ENCODE measurements at regions not wholly inside any gene's neighbourhood (a gene's known extent, or its start where the extent isn't known, plus 50 kb on each side); places are given as distances from the start of the nearest gene placed in this dataset.

- no peak for DNase-seq (ENCODE audit: low read depth in 2 of 2)
Observed at GRCh38 chr6:8545336-8545735, 110.0 kb upstream of the SLC35B3 start.

- DNase-seq (ENCODE audit: low read depth in 2 of 2), result no peak
Observed at GRCh38 chr6:8543714-8544113, 108.4 kb upstream of the SLC35B3 start.

DNA sequence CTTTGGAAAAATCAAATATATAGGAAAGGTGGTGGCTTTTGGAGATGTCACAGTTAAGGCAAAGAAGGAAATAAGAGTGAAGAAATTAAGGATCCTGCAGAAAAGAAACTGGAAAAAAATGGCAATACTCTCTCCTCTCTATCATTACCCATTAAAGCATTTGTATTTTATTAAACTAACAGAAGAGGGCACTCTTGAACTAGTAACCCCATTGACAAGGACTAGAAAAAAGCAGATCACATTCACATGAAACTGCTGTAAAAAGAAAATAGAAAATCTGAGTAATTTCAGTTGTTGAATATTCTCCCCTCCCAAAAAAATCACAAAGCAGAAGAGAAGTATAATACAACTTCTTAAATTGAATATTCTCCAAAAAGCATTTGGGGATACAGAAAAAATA, 104.1 kb upstream of the SLC35B3 start:
- no peak for DNase-seq (ENCODE audit: low read depth in 2 of 2)

DNA sequence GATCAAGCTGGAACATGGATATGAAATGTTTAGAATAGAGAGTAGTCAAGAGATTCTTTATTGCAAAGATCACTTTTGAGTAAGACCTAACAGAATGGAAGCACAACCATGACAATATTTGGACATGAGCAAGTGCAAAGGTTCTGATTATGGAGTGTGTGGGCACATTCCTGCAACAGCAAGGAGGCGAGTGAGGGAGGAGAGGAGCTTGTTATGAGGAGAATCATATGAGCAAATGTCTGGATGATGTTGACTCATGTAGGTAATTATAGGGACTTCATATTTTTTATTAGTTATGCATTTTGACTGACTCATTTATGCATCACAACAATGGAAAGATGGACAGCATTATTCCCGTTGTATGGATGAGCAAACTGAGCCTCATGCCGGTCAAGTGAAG, 100.8 kb upstream of the SLC35B3 start:
- no peak for DNase-seq (ENCODE audit: low read depth in 2 of 2)

- no peak for DNase-seq (ENCODE audit: low read depth in 2 of 2)
Observed at GRCh38 chr6:8535519-8535918, 100.2 kb upstream of the SLC35B3 start.

DNA sequence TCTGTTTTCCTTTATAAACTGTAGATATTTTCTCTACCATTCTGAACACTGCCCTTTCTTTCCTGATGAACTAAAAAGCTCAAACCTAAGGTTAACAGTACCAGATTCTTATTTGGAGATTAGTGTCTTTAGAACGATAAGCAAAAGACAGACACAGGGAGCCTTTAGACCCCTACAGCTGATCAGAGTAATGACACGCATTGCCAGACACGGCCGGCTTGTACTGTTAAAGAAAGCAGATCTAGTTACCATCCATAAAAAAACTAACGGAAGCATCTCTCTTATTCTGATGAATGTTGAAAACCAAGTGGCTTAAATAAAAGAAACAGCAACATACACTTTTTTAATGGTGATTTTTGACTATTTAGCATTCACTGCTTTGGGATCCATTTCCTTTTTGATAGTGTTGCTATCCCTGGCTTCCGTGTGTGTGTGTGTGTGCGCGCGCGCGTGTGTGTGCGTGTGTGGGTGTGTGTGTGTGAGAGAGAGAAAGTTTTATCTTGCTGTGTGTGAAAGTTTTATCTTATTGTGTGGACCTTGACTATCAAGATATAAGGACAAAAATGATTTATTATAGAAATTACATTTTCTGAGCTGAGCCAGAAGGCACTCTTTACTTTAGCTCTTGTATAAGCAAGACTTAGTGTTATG, 95.6 kb upstream of the SLC35B3 start:
- DNase-seq (ENCODE audit: low read depth in 2 of 2), result no peak

DNA sequence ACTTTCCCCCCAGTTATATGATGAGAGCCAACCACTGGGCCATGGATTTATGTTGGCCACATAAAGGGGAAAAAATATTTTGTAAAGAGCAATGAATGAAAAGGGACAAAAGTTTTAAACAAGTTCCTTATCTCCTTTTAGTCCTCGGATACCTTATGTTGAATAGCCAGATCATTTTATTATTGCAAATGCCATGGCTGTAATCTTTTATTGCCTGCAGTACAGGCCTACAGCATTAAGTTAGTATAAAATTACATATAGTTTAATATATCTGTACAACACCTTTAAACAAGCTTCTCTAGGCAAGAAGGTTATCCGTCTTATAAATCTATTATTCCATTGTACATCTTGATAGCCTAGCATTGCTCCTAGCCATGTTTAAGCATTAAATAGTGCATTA, 93.9 kb upstream of the SLC35B3 start:
- DNase-seq (ENCODE audit: low read depth in 2 of 2), result no peak

- DNase-seq (ENCODE audit: low read depth in 2 of 2), result no peak
Observed at GRCh38 chr6:8527818-8528217, 92.5 kb upstream of the SLC35B3 start.

- DNase-seq (ENCODE audit: low read depth in 2 of 2), result no peak
Observed at GRCh38 chr6:8526624-8527023, 91.3 kb upstream of the SLC35B3 start.

- no peak for DNase-seq (ENCODE audit: low read depth in 2 of 2)
Observed at GRCh38 chr6:8525370-8525769, 90.0 kb upstream of the SLC35B3 start.

DNA sequence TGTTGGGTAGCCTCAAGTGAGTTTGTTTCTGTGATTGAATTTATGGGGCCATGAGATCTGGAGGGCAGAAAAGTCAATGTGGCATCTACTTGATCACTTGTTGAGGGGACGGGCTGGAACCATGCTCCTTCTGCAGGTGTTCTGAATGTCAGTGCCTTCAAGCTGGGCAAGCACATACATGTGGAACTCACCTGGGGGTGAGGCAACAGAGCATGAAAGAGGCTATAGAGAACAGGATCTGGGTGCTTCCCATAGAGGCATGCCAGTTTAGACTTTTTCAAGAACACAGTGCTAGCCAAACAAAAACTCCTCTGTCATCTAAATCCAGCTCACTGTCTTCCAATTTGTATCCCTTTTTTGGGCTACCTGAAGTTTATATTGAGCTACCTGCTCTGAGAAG, 77.8 kb upstream of the SLC35B3 start:
- DNase-seq (ENCODE audit: low read depth in 2 of 2), result no peak

DNA sequence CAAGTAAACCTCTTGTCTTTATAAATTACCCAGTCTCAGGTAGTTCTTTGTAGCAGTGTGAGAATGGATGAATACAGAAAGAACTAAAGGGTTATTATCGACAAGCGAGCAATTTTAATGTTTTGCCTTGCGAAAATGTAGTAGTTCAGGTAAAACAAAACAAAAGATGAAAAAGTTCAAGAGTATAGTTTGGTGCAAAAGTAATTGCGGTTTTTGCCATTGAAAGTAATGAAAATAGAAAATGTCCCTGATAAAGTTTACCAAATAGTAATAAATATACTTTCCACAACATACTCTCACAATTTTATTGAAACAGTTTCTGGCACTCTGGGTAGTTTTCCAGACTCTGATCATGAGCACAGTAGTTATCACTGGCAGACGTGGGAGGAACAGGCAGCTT, 71.9 kb upstream of the SLC35B3 start:
- no peak for DNase-seq (ENCODE audit: low read depth in 2 of 2)

DNA sequence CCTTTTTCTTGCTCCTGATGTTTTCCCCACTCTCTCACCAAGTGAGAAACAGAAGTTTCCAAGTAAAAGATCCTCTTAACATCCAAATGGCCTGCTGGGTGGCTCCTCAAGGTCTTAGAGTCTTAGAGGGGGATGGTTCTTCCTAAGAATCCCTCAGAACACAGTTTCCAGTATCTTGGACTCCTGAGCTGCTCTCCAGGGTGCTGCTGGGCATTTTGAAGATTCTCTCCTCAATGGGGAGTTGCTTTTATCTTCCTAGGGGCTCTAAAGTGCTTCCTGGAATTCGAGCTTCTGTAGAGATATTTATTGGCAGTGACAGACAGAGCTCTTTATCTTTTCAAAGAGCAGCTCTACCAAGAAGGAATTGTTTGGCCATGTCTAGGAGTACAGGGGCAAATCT, 70.8 kb upstream of the SLC35B3 start:
- no peak for DNase-seq (ENCODE audit: low read depth in 2 of 2)

DNA sequence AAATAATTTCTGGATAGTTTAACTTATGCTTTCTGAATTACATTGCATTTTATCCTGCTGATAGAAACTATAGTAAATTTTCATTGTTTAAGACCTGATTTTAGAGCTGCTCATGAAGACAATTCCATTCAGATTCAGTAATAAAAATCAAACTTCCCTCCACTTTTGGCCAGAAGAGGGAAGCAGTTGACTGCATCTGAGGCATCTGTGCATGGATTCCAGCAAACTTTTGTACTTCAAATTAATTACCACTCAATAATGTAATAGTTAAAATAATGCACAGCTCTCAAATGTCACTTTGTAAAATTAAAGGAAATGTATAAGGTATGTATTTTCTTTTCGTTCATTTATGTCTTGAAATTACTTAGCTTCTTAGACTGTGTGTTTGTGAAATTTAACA, 64.2 kb upstream of the SLC35B3 start:
- no peak for DNase-seq (ENCODE audit: low read depth in 2 of 2)

DNA sequence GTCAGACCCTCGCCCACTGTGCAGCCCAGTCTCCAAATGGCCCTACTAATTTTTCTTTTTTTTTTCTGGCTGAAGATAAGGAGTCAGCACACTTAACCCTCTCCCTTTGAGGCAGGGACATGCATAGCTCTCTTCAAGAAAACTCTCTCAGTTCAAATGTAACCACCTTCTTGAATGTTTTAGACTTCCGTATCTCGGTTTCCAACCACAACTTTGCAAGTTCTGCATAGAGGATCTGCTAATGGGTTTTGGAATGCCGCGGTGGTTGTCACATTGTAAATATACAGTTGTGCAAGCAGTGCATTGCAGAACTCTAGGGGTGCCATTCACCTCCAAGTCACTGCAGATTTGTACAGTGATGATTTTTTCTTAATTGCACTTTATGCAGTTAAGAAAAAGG, 59.4 kb upstream of the SLC35B3 start:
- no peak for DNase-seq (ENCODE audit: low read depth in 2 of 2)

GRCh38 chr6:8492536-8493133, 57.3 kb upstream of the SLC35B3 start:
- DNase-seq (ENCODE audit: low read depth in 2 of 2), result no peak
